NCI-H345 treated with DMSO at 0.1 percent for 48 hours (cell line): ENCODE measurements at regions not wholly inside any gene's neighbourhood (a gene's known extent, or its start where the extent isn't known, plus 50 kb on each side); places are given as distances from the start of the nearest gene placed in this dataset.
"Not testable (repeated sequence)": the region's sequence is repeated elsewhere in the genome, so short reads cannot be mapped to it uniquely, and the experiment has no call there.

ENCODE experiments used
- DNase-seq: peaks from one replicate; lab custom pipeline; 2025; ENCODE audit not compliant: unreplicated experiment; lab: John Stamatoyannopoulos, UW

DNA sequence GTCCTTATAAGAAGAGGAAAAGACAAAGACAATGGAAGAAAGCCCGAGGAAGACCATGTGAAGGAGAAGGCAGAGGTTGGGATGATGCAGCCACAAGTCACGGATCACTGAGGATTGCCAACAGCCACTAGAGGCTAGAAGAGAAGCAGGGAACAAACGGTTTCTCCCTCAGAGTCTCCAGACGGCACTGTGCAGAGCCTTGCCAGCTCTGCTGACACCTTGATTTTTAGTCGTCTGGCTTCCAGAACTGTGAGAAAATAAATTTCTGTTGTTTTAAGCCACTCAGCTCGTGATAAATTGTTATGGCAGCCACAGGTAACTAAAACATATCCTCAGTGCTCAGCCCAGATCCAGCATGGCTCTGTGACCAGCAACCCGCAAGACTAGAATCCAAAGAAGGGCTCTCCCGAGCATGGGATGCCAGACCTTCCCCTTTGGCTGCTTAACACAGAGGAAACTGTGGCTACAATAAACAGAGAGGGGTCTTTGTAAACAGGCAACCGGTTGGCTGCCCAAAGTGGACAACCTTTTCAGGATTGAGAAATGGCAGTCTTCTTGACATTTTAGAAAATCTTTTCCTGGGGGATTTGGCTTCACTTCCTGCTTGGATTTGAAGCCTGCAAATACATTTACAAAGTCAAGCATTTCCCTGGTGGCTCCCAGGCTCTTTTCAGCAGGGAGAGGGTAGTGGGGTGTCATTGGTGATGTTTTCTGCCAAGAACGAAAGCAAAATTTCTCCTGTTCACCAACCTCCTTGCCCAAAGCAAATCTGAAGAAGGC, 88.7 kb upstream of the ADPGK start:
- DNase-seq, result no peak

DNA sequence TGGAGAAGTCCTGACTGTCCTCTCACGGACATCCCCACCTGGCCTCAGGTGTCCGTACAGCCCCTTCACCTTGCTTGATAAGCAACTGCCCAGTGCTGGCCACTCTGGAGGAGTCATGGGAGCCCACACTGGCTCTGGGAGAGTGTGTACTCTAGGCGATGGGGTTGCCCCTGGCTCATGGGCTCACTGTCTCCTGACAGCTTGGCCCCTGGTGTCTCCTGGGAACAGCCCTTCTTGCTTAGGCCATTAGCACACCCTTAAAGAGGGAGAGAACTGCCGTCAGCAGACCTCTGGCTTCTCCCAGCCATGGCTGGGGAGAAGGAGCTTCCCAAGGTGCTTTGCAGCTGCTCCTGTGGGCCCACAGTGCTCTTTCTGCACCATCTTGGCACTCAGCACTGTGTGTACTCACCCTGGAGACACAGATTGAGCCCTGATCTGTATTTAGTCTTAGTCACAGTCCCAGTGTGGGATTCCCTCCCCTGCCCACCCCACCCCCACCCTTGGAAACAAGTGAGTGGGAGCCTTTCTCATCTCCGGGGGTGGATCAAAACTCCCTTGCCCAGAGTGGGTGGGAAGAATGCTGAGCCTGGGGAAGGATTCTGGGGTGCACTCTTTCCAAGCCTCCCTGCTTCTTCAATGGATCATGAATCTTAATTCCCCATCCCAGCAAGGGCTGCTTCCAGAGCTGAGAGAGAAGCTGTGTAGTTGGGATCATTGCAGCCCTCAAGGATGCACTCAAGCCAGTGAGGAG, 83.5 kb upstream of the ADPGK start:
- DNase-seq, result no peak

DNA sequence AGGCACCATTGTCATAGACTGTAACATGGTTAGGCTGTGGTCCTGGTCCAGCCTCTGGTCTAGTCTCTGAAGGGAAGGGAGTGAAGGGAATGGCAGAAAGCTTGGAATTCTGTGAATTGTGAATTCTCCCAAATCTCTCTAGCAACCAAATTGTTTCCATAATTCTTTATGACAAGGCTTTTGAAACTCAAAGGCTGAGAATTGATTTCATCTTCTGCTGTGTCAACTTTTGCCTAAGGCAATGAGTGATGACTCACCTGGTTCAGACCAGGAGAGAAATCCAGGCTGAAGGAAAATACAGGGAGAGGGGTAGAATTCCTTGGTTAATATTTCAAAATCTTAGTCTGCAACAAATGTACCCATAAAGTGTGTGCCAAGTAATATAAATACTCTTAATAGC, 82.6 kb upstream of the ADPGK start:
- DNase-seq, result no peak

DNA sequence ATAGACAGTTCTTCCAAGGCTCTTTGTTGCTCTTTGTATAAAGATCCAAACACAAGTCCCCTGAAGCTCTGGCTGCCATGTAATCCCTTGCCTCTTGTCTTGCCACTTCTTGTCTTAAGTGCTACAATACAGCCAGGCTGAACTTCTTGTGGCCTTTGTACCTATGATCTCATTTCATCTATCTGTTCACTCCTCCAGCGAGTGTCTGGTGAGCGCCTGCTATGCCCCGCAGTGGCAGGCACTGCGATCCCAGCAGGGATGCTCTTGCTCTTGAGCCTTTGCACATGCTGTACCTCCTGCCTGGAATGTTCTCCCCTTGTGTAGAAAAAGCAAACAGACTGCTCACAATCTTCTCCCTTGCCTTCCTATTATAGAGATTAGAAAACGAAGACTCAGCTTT, 81.9 kb upstream of the ADPGK start:
- no peak for DNase-seq

DNA sequence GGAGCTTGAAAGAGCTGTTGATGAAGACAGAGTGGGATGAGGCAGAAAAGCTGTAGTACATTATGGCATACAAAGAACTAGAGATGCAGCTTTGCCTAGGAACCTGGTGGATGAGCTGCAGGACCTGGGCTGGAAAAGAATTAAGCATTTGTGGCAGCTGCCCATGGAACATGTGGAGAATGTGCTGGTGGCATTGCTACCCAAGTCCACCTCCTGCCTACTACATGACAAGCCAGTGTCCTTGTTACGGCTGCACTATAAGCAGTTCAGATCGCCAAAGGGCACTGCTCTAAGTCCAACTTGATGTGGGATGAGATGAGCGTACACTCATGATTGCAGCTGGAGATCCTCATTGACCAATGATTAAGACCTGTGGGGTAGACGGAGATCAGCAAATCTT, 81.1 kb upstream of the ADPGK start:
- DNase-seq, result no peak

DNA sequence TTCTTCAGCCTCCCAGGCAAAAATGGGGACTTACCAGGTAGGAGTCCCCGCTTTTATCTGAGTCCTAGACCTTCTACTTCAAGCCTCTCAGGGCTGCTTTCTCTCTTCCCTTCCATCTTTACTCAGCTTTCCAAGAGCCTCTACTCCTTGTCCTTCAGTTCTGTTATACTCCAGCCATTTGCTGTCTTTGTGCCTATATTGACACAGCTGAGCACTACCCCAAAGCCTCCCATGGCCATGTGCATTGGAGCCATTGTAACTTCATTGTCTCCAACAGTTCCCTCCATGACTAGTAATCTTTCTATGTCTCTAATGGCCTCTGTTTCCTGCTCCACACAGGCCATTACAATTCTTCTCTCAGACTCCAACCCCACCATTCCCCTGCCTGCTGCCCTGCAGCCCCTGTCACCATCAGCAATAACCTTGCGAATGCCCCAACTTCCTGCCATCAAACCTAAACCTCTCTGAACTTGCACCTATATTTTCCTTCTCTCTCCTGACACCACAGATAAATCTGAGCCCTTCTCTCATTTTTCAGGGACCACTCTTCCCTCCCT, 77.9 kb upstream of the ADPGK start:
- no peak for DNase-seq

DNA sequence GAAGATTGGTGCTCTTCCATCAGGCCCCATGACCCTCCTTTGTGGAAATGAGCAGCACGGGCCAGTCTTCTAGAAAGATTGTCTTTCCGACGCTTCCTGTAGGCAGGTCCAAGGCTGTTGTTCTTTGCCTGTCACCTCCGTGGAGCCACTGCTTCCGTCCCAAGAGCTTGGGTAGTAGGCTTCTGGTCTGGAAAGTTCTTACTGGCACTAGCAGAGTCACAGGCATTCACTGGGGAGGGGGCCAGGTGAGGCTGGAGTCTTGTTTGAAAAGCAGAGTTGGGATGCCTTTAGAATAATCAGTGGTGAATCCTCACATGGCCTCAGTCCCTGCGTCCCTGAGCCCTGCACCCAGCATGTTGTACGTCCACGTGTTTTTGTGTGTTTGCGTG, 76.2 kb upstream of the ADPGK start:
- no peak for DNase-seq

DNA sequence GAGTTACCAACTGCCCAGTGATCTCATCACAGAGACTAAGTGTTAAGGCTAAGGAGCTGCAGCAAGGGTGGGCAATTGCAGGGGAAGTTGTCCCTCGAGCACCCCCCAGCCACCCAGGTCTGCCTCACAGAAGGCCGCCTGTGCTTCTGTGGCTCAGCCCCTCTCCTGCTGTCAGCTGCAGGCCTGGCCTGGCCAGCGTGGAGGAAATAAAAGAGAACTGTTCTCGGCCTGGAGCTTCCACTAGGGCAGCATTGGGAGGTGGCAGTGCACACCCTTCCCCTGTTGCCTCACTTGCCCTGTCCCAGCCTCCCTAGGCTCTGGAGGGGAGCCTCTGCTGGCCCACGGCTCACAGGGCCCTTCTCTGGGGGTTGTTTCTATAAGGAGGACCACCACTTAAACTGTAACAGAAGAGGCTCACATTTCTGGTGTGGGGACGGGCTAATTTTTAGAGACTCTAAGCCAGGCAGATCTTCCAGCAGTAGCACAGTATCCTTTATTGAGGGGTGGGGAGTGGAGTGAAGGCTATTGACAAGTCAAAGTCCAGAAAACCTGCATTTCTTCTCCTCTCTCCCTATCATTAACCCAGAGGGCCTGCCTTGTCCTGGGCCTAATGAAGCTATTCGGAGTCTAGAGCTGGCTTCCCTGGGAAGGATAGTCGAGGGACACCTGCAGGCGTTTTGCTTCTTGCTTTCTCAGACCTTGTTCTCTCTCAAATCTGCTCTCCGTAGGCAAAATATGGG, 75.6 kb upstream of the ADPGK start:
- no peak for DNase-seq

DNA sequence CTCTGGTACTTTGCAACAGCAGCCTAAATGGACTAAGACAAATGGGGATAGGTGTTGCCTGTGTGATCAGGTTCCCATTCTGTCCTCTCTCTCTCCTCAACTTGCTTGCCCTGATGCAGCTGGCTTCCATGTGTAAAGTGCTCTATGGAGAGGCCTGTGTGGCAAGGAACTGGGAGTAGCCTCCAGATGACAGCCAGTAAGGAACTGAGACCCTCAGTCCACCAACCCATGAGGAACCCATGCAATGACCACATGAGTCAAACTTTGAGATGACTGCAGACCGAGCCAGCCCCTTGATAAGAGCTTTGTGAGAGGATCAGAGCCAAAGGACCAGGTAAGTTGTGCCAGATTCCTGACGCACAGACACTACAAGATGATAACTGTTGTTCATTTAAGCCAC, 74.6 kb upstream of the ADPGK start:
- no peak for DNase-seq

DNA sequence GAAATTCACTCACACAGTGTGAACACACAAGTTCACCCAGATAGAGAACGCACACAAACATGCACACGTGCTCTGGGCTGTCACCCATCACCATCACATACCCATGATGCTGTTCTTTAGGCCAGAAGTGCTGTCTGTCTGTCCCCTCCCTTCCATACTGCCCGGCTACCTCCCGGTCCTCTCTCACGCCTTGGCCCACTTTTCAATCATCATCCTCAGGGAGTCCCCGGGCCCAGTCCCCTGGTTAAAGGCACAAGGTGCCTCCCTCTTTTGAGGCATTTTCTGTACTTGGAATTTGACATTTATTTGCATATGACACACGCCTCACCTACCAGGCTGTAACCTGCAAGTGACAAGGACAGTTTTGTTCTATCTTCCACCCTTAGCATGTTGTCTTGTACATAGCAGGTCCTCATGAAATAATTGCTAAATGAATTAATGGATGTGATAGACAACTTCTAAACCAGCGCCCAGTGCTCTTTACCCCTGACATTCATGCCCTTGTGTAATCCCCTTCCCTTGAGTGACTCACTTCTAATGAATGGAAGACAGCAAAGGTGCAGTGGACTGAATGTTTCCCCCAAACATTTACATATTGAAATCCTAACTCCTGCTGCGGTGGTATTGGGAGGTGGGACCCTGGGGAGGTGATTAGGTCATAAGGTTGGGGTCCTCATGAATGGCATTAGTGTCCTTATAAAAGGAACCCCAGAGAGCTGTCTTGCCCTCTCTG, 73.9 kb upstream of the ADPGK start:
- DNase-seq, result no peak

DNA sequence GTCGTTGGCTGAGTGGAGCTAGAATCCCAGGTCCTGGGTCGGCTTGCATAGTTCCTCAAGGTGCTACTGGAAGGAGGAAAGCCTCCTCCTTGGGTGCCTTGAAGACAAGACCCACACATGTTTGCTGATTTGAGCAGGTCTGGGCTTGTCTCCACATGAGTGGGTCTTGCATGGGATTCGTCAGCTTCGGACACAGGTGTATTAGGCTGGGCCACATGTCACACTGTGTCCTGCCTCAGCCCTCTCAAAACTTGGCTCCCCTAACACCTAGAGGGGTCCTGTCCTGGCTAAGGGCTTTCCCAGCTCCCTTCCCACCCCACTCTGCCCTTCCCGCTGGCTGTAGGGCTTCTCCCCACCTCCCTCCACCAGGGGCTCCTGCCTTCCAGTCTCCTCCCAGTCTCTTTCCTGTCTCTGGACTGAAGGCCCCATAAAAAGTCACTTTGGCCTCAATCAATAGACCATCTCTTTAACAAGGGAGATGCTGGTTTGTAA, 73.0 kb upstream of the ADPGK start:
- no peak for DNase-seq

DNA sequence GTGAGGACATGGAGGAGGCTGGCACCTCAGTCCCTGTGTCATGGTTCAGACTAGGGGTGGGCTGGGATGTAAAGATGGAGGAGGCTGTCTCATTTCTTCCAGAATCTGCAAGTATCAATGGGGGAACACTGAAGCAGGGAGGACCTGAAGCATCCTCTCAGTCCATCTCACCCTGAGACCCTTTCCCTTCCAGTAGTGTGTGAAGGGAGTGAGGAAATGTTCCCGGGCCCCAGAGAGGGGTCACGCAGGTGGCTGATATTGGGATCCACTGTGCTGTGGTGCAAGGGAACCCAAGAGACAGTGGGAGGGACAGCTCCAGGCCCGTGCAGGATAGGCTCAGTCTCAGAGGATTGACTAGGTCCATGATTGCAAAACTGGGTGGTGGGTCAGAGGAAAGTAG, 72.2 kb upstream of the ADPGK start:
- no peak for DNase-seq

DNA sequence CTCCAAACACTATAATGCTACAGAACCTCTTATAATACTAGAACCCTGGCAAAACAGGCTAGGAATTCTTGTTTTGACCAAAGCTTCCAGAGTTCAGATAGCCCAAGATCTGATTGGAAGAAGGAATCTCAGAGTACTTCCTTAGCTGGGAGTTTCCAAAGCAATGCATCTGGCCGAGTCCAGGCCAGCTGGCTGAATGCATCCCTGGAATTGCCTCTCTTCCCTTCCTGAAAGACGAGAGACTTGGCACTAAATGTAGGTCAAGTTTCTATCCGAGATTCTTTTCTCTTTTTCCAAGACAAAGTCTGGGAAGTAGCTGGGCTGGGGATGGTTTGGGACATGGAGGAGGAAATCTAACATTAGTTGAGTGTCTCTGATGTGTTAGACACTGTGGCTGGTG, 68.7 kb upstream of the ADPGK start:
- DNase-seq, result no peak

DNA sequence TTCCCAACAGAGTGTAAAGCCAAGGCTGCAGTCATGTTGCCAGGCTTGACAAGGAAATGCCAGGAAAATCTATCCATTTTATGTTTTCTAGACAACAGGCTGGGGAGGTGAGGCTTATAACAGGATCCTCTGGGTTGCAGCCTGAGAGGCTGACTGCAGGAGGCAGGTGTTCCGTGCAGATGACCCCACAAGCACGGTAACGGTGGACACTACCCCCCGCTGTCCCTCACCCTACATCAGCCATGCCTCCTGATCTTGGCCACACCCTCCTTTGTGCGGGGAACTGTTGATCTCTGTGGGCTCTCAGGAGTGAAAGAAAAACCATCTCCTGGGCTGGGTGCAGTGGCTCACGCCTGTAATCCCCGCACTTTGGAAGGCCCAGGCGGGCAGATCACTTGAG, 68.0 kb upstream of the ADPGK start:
- DNase-seq, result no peak

DNA sequence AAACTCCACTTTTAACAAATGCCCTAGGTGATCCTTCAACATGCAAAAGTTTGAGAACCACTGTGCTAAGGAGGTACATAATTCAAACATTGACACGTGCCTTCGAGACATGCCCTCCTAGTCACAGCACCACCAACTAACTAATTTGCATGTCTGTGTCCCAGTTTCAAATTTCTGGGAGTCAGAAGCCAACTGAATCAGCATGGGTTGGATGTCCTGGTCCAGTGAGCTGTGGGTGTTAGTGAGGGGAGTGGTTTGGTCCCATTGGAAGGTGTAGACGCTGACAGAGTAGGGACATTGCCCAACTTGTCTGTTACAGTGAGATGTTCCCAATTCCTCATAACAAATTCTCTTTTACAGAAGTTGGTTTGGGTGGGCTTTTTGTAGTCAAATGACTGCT, 67.3 kb upstream of the ADPGK start:
- no peak for DNase-seq

DNA sequence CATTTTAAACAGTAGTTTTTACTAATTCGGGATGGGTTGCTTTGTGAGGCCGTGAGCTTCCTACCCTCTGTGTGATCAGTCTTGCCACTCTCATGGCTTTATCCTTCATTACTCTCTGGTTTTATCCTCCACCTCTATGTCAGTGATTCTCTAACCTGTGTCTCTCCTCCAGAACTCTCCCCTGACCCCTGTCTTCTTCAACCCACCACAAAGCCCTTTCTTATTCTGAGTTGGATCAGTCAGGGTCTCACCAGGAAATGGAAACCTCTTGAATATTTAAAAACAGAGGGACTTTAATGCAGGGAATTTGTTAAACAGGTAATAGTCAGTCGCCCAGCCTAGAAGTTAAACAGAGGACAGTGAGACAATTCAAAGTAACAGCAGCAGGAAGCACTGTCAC, 64.2 kb upstream of the ADPGK start:
- DNase-seq, result no peak

DNA sequence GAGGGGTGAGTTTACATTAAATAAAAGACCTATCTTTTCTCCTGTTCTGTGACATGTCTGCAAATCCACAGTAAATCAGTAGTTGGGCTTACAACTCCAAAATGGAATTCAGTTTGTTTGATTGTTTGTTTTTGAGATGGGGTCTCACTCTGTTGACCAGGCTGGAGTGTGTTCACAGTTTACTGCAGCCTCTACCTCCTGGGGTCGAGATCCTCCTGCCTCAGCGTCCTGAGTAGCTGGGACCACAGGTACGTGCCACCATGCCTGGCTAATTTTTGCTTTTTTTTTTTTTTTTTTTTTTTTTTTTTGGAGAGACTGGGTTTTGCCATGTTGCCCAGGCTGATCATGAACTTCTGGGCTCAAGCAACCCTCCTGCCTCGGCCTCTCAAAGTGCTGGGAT, 63.5 kb upstream of the ADPGK start:
- DNase-seq, result no peak

DNA sequence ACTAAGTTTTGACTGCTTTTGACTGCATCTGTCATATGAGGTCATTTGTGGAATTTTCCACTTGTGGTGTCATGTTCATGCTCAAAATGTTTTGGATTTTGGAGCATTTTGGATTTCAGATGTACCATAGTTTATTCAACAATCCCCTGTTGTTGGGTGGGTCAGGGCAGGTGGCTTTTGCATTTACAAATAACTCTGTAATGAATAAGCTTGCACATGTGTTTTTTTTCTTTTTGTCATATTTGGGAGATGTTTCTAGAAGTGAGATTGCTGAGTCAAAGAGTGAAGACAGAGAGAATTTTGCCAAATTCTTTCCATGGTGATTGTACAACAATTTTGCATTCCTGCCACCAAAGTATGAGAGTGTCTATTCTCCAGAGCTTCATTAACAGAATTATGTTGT, 62.4 kb upstream of the ADPGK start:
- no peak for DNase-seq

DNA sequence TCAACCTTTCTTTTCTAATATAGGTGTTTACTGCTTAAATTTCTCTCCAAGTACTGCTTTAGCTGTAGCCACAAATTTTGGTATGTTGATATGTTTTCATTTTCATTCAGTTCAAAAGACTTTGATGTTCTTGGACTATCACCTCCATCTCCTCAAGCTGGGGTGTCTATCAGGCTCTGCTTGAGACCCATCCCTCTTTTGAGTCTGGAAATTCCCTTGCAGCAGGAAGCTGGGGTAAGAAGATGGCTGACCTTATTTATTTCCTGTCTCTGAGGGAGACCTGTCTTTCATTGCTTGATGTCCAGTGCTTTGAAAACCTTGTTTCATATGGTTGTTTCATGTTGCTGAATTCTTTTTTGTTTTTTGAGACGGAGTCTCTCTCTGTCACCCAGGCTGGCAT, 60.5 kb upstream of the ADPGK start:
- DNase-seq, result no peak

DNA sequence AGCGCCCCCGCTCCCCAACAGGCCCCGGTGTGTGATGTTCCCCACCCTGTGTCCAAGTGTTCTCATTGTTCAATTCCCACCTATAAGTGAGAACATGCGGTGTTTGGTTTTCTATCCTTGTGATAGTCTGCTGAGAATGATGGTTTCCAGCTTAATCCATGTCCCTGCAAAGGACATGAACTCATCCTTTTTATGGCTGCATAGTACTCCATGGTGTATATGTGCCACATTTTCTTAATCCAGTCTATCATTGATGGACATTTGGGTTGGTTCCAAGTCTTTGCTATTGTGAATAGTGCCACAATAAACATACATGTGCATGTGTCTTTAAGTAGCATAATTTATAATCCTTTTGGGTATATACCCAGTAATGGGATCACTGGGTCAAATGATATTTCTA, 59.8 kb upstream of the ADPGK start:
- not testable (repeated sequence) for DNase-seq

DNA sequence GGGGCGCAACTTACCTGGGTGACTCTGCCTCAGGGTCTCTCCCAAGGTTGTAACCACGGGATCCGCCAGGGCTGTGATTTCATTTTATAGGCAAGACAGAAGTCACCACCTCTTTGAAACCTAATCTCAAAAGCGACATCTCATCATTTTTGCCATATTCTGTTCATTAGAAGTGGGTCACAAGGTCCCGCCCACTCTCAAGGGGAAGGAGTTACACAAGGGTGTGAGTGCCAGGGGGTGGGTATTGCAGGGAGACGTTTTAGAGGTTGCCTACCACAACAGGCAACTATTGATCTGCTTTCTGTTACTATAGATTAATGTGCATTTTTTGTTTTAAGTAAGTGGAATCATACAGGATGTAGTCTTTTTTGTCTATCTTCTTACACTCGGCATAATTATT, 56.6 kb upstream of the ADPGK start:
- no peak for DNase-seq
